ENCODE measurements at regions not wholly inside any gene's neighbourhood (a gene's known extent, or its start where the extent isn't known, plus 50 kb on each side); places are given as distances from the start of the nearest gene placed in this dataset.
"Not testable (repeated sequence)": the region's sequence is repeated elsewhere in the genome, so short reads cannot be mapped to it uniquely, and the experiment has no call there.

DNA sequence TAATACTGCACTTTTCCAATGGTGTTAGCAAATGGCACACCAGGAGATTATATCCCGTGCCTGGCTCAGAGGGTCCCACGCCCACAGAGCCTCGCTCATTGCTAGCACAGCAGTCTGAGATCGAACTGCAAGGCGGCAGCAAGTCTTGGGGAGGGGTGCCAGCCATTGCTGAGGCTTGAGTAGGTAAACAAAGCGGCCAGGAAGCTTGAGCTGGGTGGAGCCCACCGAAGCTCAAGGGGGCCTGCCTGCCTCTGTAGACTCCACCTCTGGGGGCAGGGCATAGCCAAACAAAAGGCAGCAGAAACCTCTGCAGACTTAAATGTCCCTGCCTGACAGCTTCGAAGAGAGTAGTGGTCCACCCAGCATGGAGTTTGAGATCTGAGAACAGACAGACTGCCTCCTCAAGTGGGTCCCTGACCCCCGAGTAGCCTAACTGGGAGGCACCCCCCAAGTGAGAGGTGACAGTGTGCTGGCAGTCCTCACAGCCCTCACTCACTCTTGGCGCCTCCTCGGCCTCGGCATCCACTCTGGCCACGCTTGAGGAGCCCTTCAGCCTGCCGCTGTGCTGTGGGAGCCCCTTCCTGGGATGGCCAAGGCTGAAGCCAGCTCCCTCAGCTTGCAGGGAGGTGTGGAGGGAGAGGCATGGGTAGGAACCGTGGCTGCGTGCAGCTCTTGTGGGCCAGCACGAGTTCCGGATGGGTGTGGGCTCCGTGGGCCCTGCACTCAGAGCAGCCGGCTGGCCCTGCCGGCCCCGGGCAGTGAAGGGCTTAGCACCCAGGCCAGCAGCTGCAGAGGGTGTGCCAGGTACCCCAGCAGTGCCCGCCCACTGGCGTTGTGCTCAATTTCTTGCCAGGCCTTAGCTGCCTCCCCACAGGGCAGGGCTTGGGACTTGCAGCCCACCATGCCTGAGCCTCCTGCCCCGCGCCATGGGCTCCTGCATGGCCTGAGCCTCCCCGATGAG, 188.0 kb downstream of the MMUT start:
- DNase-seq, result not testable (repeated sequence)

DNA sequence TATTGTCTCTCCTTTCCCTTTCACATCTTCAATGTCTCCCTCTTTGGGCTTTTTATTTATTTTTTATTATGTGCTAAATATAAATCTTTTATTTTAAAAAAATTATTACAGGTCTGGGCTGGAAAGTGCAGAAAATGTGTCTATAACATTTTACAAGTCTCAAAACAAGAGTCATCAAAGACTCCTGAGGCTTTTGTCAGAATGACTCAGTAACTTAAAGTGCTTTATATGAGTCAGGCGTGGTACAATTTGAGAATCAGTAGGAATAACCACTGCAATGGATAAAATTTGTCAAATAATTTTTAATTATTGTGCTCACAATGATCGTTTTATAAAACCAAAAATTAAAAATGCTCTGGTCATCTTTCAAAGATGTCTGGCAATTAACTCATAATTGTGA, 193.9 kb downstream of the MMUT start:
- DNase-seq, result no peak

DNA sequence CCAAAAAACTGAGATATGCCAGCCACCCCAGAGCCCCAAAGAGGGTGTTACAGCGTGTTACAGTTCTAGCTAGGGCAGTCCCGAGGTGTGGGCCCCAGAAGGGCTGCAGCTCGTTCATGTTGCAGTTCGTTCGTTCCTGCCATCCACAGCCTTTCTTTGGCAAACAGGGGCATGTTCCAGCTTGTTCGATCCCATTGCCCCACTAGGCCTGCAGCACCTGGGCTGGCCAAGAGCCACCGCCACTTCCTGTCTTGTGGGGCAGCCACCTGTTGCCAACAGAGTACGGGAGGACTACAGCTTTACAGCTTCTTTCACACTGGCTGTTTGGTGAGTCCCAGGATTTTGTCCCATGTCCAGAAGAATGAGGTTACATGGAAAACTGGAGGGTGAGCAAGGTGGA, 198.1 kb downstream of the MMUT start:
- DNase-seq, result no peak

DNA sequence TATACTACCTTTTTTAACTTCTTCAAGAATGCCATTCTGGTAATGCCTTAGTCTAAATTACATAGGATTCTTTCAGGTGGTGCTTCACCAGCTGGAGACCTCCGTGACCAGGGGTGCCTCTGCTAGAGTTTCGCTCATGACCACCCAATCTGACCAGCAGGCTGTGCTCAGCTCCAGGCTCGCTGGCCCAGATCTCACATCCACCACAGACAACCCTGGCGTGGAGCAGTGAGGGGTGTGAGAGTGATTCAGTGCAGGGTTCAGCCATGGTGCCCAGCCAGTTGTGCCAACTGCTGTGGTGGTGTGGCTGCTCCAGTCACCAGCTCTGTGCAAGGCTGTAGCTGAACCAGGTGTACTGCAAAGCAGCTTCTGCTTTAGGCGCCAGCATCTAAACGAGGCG, 198.6 kb downstream of the MMUT start:
- DNase-seq, result no peak

DNA sequence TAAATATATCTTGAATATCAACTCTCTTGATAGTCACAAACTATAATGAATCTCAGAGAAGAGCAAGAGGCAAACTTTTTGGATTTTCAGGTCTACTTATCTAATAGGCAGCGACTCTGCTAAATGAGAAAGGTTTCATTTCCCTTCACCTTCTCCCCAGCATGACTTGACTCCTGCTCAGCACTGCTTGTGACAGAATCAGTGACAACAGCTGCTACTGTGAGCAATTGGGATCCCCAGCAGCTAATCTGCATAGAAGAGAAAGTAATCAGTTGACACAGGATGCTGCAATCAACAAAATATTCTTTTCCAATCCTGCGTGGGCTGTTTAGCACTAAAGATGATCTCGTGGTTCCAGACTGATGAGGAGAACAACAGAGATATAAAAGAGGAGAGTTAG, 205.5 kb downstream of the MMUT start:
- DNase-seq, result no peak

DNA sequence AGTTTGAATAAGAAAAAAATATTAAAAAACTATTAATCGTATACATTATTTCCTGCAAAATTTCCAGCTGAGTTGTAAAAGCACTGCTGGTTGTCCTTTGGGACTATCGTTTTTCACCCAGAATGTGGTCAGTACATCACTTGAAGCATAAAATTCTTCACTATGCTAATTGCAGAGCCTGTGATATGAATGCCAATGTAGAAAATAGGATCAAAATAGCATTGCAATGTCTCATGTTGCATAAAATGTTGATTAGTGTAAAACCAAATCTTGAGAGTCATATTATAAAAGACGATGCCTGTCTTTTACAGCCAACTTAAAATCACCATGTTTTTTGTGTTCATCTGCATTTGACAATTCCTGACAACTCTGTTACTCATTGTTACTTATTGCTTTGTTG, 207.7 kb downstream of the MMUT start:
- no peak for DNase-seq

DNA sequence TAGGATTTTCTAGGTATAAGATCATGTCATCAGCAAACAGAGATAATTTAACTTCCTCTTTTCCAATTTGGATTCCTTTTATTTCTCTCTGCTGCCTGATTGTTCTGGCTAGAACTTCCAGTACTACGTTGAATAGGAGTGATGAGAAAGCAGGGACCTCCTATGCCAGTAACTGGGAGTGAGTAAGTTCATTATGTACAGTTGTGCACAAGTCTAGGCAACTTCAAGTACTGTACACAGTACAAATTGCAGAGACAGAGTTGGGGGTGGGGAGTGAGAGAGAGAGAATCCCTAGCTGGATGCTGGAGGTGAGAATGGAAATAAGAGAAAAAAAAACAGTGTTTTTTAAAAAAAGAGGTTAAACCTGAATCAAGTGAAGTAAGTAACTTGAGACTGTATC, 210.2 kb downstream of the MMUT start:
- no peak for DNase-seq

DNA sequence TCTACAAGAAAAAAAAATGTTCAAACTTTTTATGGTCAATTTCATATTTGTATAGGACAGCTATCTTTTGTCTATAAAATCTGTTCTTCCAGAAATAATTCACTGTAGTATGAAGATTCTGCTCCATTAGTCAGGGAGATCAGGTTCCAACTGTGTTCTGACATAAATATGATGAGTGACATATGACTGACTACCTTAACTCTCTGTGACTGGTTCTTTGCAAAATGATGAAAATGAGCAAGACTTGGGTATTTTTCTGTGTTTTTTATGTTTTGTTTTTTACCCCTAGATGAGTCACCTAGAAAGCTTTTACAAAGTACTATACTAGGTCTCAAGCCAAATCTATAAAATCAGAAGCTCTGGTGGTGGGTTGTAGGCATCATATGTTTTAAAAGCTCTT, 229.6 kb downstream of the MMUT start:
- DNase-seq, result no peak

DNA sequence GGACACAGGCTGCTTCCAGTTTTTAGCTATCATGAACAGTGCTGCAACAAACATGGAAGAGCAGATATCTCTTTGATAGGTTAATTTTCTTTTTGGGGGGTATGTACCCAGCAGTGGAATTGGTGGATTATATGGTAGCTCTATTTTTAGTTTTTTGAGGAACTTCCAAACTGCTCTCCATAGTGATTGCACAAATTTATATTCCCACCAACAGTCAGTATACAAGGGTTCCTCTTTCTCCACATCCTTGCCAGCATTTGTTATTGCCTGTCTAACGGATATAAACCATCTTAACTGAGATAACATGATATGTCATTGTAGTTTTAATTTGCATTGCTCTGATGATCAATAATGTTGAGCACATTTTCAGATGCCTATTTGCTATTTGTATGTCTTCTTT, 237.6 kb downstream of the MMUT start:
- no peak for DNase-seq

DNA sequence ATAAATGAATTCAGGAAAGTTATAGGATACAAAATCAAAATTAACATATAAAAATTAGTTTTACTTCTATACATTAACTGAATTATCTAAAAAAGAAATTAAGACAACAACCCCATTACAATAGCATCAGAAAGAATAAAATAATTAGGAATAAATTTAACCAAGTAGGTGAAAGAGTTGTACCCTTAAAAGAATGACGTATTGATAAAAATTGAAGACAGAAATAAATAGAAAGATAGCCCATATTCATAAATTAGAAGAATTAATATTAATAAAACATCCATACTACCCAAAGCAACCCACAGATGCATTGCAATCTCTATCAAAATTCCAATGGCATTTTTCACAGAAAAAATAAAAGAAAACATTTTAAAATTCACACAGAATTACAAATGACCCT, 242.8 kb downstream of the MMUT start:
- no peak for DNase-seq

DNA sequence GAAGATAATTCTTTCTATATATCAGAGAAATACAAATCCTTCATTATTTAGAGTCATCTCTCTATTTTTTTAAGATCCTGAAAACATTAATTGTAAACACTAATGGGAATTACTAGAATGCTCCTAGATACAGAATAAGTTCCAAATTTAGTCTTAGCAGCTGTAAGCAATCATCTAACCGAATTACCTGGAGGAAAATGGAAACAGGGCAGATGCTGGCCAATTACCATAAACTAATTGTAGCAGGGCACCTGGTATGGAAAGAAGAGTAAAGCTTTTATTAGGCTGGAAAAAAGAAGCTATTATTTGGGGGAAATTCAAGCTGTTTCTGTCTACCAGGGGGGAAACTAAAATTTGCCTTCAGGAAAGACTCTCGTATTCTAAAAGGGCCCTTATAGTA, 257.5 kb downstream of the MMUT start:
- DNase-seq, result peak; percentile 23 to 42

DNA sequence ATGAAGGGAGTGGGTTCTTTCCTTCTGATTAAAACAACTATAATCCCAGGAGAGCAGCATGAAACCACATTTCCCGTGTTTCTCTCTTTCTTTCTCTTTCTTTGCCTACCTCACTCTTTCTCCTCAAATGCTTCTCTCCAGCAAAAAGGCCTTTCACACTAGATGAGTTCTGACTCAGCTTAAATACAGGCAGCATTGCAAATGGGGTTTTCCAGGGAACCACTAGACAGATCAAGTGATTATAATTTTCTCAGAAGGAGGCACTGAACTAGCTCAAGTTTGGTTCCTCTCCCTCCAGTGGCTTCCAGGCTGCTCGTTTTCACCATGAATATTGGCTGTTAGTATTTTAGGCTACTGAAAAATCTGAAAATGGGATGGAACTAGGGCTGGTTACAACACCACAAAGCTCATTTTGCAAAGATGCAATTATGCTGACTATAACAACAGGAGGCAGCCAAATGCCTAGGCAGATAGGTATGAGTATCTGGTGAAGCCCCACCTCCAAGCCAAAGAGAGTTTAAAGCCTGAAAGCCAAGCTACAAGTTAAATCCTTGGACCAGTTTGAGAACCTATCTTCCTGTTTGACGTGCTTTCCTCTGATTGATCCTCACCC, 260.0 kb downstream of the MMUT start:
- DNase-seq, result no peak

DNA sequence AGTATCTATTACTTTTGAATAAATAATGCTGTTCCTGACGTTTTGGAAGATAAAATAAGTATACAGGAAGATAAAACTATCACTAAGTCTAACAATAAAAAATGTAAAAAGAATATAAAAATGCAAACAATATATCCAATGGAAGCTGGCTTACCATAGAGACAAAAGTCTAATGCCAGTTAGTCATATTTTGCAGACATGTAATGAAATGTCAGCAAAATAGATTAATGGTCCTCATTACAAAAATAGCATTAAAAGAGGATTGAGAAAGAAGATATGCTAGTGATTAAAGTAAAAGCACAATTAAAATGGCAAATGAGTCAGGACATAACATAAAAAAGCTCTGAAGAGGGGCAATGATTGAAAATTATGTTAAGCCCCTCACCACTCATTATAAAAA, 265.0 kb downstream of the MMUT start:
- no peak for DNase-seq

DNA sequence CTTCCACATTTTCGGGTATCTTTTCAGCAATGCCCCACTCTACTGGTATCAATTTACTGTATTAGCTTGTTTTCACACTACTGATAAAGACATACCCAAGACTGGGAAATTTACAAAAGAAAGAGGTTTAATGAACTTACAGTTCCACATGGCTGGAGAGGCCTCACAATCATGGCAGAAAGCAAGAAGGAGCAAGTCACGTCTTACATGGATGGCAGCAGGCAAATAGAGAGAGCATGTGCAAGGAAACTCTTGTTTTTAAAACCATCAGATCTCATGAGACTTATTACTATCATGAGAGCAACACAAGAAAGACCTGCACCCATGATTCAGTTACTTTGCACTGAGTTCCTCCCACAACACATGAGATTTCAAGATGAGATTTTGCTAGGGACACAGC, 300.7 kb downstream of the MMUT start:
- not testable (repeated sequence) for DNase-seq

DNA sequence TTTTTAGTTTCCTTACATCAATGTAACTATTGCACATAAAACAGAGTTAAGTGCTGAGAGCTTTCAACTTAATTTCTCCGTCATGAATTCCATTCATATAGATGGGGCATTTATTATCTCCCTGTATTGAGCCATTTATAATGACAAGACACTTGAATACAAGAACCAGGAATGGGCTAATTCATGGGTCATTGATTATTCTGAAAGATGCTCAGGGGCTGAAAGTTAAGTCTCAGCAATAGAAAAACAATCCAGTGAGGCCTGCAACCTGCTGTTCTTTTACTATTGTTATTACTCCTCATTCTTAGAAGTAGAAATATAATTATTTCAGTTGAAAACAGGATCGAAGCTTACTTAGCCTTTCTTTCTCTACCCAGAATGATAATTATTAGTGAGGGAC, 307.7 kb downstream of the MMUT start:
- no peak for DNase-seq

DNA sequence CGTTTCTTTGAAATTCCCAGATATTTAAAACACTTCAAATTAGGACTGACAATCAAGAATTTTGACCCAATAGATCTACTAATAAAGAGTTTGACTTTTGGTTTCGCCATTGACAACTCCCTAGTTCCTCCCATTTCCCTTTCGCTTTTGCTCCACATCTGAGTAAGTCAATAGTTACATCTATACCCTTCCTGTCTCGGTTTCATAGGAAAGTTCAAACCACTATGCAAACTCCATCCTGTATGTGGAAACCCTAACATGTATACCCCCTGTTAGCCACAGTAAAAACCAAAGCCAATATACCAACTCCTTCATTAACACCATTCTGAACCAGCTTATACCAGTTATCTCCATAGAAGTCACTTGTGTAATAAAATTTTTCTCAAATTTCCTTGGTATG, 311.1 kb downstream of the MMUT start:
- no peak for DNase-seq

DNA sequence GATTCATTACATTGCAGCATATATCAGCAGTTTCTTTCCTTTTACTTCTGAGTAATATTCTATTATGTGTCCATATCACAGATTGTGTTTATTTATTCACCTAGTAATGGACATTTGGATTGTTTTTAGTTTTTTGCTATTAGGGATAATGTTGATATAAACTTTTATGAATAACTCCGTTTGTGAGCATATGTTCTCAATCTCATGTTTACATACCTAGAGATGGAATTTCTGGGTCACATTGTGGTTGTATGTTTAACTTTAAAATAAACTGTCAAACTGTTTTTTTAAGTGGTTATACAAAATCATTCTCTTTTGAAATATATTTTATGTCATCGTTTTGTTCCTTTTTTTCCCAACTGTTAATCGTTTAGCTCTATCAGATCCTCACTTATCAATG, 311.6 kb downstream of the MMUT start:
- no peak for DNase-seq

DNA sequence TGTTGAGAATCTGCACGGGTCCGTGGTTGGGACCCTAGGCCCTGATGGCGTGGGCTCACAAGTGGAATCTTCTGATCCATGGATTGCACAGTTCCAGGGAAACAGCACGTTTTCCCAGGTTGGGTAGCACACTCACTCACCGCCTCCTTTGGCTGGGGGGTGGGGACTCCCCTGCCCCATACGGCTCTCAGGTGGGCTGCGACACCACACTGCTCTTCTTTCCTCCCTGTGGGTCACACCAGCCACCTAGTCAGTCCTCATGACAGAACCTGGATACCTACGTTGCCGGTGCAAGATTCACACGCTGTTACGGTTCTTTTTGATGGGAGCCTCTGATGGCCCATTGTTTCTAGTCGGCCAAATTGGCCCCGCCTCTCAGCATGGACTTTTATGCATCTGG, 312.0 kb downstream of the MMUT start:
- DNase-seq, result no peak

DNA sequence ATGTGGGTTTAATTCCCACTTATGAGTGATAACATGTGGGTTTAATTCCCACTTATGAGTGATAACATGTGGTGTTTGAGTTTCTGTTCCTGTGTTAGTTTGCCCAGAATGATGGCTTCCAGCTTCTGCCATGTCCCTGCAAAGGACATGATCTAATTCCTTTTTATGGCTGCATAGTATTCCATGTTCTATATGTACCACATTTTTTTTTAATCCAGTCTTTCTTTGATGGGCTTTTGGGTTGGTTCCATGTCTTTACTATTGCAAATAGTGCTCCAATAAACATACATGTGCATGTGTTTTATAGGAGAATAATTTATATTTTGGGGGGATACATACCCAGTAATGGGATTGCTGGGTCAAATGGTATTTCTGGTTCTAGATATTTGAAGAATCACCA, 317.8 kb downstream of the MMUT start:
- DNase-seq, result no peak

DNA sequence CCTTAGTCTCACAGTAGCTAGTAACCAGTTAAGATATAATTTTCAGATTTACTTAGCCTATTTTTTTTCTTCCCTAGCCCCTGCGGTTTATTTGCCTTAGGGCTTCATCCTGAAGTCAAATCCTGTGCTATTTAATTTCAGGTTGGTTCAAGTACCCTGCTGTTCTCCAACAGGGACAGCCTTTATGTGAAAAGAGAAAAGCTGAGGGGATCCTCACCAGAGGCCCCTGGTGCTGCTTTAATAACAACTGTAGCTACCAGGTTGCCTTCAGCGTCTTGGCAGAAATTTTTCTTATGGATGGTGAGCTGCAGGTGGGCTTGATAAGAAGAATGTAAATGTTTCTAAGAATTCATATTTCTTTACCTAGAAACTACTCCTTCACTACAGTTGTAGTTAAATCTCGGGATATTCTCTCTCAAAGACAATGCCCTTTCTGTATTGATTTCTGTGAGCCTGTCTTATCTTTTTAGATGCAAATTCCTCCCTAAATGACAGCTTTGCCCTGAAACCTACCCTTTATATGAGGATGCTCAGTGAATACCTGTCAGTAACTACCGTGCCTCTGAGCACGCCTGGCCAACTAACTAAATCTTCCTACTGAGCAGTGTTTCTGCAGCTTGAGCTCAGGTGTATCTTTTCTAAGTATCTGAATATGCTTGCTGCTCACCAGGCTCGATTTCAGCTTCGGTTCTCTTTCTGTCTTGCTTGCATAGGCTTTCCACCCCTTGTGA, 320.5 kb downstream of the MMUT start:
- DNase-seq, result no peak

DNA sequence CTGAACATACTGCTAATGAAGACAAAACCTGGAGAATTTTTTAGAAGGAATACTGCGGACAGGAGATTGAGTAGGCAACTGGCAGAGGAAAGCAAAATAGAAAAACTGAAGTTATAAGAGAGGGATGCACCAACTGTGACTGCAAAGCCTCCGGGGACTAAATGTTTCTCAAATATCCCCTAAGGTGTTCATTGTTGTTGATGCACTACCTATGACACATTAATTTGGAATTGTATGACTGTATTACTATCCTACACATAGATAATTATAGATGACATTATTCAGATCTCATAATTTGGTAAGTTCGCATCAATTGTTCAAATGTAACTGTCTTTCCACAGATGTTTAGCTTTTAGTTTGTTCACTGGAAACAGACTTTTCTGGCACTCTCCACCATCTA, 341.1 kb downstream of the MMUT start:
- no peak for DNase-seq

DNA sequence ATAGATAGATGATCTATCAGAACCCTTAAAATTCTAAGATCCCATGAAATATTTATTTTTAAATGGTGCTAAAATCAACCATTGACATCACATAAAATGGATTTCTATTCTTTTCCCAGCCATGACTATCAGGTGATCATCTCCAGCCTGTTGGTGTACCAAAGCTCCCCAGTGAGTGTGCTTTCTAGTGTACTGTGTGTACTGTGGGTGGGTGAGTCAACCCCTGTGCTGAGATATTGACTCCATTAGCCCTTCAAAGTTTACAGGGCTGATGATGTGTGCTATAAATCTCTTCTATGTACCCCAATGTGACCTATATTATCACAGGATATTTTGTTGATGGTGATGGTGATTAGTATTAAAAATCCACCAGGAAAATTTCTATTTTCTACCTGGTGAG, 344.6 kb downstream of the MMUT start:
- no peak for DNase-seq

DNA sequence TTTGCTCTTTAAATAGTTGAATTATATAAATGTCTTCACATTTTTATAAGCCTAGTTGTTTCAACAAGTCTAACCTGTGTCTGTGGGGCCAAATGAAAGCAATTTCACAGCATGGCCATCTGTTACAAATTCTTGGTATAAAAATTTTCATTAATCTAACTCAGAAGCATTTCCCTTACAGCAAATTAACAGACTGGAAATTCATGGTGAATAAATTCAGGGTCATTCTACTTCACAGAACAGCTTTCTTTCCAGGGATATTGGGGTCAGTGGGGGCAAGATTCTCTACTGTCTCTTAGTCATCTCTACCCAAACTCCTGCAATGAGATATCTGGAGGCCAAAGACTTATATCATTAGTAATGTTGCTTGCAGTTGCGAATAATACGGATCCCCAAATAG, 352.1 kb downstream of the MMUT start:
- DNase-seq, result no peak

DNA sequence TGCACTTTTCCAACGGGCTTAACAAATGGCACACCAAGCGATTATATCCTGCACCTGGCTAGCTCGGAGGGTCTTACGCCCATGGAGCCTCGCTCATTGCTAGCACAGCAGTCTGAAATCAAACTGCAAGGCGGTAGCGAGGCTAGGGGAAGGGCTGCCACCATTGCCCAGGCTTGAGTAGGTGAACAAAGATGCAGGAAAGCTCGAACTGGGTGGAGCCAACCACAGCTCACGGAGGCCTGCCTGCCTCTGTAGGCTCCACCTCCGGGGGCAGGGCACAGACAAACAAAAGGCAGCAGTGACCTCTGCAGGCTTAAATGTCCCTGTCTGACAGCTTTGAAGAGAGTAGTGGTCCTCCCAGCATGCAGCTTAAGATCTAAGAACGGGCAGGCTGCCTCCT, 365.4 kb downstream of the MMUT start:
- DNase-seq, result not testable (repeated sequence)
